ENCODE measurements at regions not wholly inside any gene's neighbourhood (a gene's known extent, or its start where the extent isn't known, plus 50 kb on each side); places are given as distances from the start of the nearest gene placed in this dataset.

GRCh38 chr14:101707068-101707842 is 54.3 kb upstream of the PPP2R5C start:
- FAIRE-seq, result peak; percentile 88

- FAIRE-seq, result no peak
Observed at GRCh38 chr14:101707863-101708620, 53.5 kb upstream of the PPP2R5C start.

- no peak for FAIRE-seq
Observed at GRCh38 chr14:101708853-101709532, 52.5 kb upstream of the PPP2R5C start.

DNA sequence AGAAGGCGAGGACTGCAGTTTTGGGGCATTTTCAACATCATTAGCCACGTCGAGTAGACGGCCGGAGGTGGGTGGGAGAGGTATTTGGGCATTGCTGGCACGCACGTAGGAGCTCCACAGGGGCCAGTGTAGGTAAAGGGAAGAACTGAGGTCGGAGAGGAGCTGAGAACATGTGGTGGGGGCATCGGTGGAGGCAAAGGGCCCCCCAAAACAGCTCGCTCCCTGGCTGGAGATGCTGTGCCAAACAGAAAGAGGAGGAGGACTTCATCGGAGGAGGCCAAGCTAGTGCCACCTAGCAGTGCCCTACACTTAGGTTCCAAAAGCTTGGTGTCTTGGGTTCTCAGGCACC is 52.0 kb upstream of the PPP2R5C start:
- FAIRE-seq, result no peak

DNA sequence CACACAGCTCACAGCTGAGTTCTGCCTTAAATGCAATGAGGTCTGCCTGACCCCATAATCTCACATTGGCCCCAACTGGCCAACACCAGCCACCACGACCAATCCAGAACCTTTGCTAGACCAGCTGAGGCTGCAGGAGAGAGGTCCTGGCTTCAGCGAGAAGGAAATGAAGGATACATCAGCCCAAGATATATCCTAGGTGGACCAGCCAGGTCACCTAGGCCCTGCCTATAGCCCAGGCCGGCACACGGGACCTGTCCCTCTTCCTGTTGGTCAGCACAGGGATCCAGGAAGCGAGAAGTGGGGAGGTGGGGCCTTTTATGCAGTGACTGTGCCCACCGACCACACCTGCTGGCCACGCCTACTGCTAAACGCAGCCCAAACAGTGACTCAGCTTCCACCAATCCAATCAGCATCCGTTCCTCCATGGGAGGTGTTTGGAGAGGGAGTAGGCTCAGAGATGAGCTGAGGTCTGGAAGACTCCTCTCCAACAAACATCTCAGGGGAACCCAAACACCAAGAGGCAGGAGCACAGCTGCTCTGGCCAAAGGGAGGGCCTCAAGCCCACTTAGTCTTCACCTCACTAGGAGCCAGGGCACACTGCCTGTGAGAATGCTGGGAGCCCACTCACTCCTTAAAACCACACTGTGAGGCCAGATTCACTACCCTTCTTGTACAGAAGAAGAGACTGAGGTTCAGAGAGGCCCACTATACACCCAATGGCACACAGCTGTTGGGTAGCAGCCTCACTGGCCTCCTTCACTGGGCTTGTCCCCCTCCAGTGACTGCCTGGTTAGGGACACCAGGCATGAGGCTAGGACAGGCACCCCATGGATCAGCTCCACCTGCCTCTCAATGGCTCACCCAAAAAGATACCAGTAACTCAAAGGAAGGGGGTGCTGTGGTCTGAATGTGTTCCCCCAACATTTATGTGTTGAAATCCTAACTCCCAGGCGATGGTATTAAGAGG is 51.3 kb upstream of the PPP2R5C start:
- FAIRE-seq, result no peak

DNA sequence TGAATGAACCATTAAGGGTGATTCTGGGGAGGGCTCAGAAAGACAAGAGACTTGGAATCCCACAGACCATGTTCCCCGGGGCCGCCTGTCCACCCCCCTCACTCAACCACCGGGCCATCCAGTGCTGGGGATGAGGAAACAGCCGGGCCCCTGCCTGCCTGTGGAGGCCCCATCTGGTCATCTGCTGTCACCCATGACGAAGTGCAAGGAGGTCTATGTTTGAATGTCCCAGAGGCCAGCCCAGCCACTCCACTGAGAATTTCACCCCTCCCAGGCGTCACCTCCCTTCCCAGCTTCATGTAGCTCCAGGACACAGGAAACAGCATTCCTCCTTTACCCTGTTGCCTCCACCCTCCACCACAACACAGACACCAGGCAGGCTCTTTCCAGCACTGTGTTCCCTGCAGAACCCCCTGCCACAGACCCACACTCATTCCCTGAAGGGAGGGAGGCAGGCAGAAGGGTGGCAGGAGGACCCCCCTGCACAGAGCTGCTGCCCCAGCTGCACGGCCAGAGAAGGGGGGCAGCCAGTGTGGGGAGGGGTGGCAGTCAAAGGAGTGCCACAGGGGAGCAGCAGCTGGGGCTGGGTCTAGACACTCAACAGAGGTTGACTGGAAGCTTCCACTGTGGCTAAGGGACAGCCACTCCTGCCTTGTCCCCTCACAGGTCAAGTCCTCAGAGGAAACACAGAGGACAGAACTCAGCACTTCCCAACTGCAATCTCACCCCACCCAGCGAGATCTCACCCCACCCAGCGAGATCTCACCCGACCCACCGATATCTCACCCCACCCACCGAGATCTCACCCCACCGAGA is 50.3 kb upstream of the PPP2R5C start:
- FAIRE-seq, result no peak
